ENCODE measurements at regions not wholly inside any gene's neighbourhood (a gene's known extent, or its start where the extent isn't known, plus 50 kb on each side); places are given as distances from the start of the nearest gene placed in this dataset.

GRCh38 chr2:4370422-4371090 lies 667.2 kb downstream of the DCDC2C start:
- TF ChIP-seq YY1 (IDR thresholded peaks at IDR 0.05; ENCODE audit: extremely low read depth, insufficient replicate concordance, low read depth, low read length) = no peak
- no peak for TF ChIP-seq CTCF (IDR thresholded peaks at IDR 0.05 in 2 of 3, conservative IDR thresholded peaks at IDR 0.05 in 1 of 3; ENCODE audit: borderline replicate concordance in 1 of 3, insufficient read depth in 1 of 3, low read depth in 2 of 3, low read length in 2 of 3)
- no peak for TF ChIP-seq REST (IDR thresholded peaks at IDR 0.05; ENCODE audit: low read depth)
- TF ChIP-seq POLR2A (IDR thresholded peaks at IDR 0.05; ENCODE audit: borderline replicate concordance, extremely low read depth, insufficient read depth, insufficient read length) = no peak
- TF ChIP-seq POLR2AphosphoS5 (IDR thresholded peaks at IDR 0.05; ENCODE audit: low read depth, low read length) = no peak
- no peak for TF ChIP-seq EZH2 (IDR thresholded peaks at IDR 0.05)
- TF ChIP-seq SP1 (IDR thresholded peaks at IDR 0.05; ENCODE audit: low read depth) = no peak
